ENCODE measurements at regions not wholly inside any gene's neighbourhood (a gene's known extent, or its start where the extent isn't known, plus 50 kb on each side); places are given as distances from the start of the nearest gene placed in this dataset.

DNA sequence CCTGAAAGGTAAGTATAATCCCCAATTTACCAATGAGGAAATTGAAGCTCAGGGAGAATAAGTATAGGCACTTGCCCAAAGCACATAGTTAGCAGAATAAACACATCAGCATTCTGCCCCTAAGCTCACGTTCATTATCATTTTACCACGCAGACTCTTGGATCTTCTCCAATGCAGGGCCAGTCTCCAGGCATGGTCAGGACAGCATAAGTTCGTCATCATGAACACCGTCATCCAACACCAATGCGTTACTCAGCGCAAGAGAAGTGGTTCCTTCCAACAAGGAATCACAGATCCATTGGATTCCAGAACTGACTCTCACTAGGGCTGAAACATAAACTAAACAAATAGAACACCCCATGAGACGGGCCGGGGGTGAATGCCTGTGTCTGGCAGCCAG lies 86.5 kb upstream of the GPM6B start:
- no peak for DNase-seq (ENCODE audit: low read depth)

DNA sequence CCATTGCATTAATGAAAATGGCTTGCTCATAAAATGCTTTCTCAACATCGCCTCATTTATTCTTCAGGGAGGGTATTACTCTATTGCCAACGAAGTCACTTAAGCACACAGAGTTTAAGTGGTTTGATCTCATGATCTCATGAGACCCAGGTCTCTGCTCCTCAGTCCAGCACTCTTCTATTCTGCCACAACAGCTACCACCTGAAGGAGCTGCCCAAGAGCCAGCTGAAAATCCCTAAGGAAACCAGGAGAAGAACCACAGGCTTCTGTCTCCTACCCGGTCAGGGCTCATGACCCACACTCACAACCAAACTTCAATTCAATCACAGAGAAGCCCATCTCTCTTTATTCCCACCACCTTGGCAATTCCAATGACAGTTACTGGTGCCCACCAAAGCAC lies 85.5 kb upstream of the GPM6B start:
- no peak for DNase-seq (ENCODE audit: low read depth)

DNA sequence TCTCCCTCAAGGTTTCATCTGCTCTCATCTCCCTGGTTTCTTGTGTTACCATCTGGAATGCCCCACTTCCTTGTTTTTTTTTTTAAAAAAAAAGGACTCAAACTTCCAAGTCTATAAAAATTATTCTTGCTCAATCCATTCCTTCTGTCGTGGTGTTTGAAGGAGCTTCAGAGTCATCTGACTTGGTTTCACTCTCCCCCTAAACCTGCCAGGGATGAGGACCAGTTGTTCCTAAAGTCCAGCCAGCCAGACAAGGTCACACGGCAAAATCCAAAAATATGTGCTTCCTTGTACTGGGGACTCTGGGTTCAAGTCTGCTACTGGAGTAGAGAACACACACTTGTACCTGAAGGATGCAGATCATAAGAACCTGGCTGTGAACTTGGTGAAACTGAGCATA lies 84.5 kb upstream of the GPM6B start:
- no peak for DNase-seq (ENCODE audit: low read depth)

DNA sequence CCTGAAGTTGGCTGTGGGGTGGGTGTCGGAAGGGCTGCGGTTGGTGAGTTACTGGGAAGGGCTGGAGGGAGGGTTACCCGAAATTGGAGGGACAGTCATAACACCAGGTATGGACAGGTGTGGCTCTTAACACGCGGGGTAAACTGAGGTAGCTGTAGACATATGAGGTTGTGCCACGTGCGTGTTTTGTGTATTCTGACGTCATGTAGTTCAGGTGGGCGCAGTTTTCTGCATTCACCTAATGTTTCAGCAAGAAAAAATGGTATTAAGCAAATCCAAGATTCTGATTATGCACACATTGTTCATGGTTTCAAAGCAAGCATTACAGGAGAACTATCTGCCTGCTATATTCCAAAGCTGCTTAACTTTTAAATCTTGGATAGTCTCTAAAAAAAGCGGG lies 83.5 kb upstream of the GPM6B start:
- no peak for DNase-seq (ENCODE audit: low read depth)

DNA sequence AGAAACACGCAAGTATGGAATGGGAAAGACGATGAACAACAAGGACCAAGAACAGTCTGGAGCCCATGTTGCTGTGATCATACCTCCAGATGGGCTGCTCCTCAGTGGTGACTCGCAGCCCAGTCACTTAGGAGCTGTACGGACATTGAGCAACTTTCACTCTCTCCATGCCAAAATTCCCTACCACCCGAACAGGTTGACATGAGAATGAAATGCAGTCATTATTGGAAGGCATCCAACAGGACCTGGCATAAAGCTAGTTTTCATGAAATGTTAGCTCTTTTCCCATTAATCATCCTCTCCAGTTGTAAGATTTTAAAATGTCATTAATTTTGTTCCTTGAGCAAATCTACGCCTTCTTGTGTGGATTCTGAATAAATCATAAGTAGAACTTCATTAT lies 82.7 kb upstream of the GPM6B start:
- DNase-seq (ENCODE audit: low read depth), result peak; percentile 89

DNA sequence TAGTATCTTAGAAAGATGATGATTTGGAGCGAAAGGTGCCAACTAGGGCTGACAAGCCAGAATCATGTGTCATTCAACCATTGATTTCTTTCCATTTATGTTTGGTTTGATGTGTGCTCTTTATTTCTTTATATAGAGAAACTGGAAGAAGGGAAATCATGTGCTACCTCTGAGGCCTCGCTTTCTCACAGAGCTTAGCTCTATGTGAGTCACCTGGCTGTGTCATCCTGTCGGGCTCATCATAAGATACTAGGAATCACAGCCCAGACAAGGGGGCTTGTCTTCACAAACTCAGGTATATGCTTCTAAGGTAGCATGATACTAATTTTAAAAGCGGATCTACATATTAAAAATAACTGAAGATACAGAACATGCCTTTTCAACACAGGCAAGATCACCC lies 81.7 kb upstream of the GPM6B start:
- DNase-seq (ENCODE audit: low read depth), result no peak

DNA sequence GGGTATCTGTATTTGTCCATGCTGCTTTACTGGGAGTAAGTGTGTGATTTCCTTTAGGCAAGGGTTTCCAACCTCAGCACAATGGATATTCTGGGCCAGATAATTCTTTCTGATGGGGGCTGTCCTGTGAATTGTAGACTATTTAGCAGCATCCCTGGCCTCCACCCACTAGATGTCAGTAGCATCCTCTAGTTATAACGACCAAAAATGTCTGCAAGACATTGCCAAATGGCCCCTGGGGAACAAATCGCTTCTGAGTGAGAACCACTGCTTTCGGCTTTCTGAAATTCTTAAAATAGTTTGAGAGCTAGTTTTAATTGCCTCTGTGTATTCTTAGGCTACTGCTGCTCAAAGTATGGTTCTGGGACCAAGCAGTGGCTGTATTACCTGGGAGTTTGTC lies 81.2 kb upstream of the GPM6B start:
- DNase-seq (ENCODE audit: low read depth), result peak; percentile 52

DNA sequence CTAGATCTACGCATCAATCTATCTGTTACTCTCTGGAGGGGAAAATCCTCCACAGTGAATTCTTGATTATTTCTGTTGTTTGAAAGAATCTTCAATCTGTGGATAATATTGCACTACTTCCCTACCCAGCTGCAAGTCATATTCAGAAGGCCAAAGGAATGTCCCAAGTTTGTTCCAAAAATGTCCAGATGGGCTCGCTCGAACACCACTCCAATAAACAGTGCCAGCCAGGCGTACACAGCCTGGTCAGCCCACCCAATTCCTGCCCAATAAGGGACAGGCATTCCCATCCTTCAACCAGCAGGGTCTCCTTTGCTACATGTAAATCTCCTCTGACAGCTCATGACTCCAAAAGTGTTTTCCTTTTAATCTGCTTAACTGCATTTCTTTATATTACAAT lies 80.7 kb upstream of the GPM6B start:
- DNase-seq (ENCODE audit: low read depth), result no peak

DNA sequence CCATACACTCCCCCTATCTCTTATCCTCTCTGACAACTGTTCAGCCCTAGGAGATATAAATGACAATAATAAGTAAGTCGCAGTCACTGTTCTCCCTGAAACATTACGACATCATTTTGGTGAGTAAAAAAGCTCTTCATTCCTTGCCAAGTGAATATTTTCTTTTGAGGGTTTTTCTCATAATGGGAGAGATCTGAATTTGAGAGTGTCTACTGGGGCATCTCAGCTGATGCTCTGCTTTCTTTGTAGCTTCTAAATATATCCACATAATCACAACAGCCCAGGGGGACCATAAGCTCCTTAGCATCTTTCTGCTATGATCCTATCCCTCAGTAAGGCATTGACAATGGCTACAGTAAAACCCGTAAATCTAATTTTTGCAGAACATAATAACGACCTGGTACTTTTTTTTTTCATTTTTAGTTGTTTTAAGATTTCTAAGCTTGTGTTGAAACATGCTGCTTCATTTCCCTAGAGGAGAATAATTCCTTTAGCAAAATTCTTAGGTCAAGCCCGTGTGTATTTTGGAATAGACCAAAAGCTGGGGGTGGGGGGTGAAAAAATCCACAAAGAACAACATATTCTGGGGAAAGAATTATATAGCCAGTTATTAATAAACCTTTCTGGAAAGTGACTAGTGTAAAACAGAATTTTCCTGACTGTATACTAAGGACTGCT lies 78.1 kb upstream of the GPM6B start:
- no peak for DNase-seq (ENCODE audit: low read depth)

DNA sequence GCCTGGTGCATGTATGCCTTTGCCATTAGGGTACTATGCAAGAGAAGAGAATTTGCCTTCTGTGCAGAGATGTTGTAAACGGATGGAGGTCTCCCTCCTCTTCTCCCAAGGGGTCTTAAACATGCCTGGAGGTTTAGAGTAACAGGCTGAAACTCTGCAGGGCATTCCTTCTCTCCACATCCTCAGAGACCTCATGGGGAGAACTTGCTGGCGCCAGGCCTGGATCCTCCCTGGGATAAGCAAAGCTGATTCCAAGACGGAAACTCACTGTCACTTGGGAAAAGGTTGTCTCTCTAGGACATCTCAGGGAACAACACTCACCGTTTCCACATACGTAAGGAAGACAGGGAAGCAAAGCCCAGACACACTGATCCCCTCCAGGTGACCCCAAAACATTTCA lies 76.9 kb upstream of the GPM6B start:
- no peak for DNase-seq (ENCODE audit: low read depth)

DNA sequence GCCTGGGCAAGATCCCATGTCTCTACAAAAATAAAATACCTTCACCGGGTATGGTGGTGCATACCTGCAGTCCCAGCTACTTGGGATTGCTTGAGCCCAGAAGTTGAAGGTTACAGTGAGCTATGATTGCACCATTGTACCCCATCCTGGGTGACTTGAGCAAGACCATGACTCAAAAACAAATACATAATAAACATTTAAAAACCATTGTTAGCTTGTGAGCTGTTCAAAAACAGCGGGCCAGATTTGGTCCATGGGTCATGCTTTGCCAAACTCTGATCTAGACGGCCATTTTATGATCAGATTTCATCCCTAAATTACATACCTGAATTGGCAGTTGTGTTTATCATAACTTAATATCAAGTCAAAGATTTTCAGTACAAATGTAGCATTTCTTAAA lies 76.0 kb upstream of the GPM6B start:
- no peak for DNase-seq (ENCODE audit: low read depth)

DNA sequence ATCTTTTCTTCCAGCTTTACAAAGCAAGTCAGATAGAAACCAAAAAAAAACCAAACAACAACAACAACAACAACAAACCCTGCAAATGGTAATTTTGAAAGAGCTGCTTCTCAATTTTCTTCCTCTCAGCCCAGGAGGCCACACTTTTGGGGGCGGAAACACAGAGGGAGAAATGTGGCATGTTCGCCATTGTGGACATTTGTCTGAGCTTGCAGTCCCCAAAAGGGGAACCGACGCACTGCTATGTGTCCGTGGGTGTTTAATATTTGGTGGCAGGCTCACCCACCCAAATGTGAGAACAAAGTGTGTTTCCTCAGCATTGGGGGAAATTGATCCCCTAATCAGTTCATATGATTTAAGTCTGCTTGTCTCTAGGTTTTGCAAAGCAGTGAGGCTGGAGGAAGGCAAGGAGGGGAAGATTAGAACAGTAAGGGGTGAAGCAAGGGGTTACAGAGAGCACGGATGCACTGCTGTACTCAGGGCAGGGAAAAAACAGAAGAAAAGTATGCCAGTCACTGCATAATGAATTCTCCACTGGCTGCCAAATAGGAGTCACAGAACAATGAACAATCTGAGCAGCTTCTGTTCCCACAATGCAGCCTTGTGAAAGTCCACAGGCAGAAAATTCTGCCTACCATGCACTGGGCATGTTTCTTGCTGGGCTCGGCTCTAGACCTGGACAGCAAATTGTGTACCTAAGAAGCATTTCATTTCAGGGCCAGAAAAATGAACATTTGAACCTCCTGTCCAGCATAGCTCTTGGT lies 74.7 kb upstream of the GPM6B start:
- no peak for DNase-seq (ENCODE audit: low read depth)

DNA sequence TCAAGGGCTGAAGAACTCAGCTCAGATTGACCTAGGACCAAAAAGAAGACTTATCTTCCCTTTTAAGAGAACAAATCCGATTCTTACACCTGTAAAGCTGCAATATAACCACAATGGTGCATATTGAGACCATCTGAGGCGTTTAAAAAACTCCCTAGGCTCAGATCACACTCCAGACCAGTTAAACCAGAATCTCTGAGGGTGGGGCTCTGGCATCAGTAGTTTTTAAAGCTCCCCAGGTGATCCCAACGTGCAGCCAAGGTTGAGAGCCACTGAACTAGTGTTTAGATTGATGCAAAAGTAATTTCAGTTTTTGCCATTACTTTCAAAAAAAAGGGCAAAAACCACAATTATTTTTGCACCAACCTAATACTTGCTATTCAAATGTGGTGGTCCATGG lies 73.9 kb upstream of the GPM6B start:
- no peak for DNase-seq (ENCODE audit: low read depth)

DNA sequence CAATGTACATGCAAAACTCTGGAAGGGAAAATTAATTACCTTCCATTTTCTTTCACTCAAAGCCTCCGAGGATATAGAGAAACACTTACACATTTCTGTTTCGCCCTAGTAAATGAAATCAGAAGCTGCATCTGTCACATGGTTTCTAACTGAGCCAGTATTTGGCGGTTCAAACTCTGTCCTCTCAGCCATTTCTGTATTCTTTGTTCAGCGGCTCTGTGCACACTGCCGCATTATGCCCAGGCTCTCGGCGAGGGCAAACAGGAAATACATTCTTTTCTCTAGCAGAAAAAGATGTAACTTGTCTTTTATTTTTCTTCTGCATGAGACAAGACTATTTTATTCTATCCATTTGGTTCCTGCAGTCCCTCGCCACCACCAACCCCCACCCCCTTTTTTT lies 71.4 kb upstream of the GPM6B start:
- no peak for DNase-seq (ENCODE audit: low read depth)

DNA sequence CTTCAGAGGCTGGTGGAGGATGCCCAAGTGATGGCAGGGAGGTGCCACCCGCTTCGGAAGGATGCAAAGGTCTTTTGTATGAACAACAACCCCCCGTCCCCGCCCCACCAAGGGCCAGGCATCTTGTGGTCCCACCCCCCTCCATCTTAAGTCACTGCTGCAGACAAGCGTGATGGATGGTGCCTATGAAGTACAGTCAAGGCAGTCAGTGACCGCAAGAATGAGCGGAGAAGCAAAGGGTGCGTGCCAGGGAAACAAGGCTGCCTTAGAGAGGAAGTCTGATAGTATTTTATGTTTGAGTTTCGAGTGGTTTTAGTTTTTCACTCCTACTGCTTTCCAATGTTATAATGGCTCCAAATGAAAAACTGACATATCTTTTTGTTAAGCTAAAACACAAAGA lies 68.7 kb upstream of the GPM6B start:
- DNase-seq (ENCODE audit: low read depth), result no peak

DNA sequence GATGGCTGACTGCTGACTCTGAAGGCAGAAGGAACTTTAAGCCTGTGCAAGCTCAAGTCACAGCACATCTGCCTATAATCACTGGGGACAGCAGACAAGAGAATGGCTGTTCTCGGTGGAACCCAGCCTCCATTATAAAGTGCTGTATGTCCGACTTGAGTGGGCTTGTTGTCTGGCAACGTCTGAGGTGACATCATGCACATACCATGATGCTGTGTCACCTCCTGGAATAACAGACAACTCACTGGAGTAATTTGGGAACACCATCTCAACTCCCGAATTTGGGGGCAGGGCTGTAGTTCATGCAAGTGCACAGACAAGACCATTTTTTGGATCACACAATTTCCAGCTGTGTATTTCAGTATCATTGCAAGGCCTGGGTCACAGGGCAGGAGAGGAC lies 59.8 kb upstream of the GPM6B start:
- no peak for DNase-seq (ENCODE audit: low read depth)

DNA sequence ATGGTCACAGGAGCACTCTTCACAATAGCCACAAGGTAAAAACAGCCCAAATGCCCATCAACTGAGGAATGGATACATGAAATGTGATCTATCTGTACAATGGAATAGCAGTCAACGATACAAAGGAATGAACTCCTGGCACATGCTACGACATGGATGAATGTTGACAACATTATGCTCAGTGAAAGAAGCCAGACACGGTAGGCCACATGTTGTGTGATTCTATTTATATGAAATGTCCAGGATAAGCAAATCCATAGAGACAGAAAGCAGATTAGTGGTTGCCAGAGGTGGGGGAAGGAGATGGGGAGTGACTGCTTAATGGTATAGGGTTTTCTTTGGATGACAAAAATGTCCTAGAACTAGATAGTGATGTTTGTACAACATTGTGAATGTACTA lies 58.7 kb upstream of the GPM6B start:
- no peak for DNase-seq (ENCODE audit: low read depth)

DNA sequence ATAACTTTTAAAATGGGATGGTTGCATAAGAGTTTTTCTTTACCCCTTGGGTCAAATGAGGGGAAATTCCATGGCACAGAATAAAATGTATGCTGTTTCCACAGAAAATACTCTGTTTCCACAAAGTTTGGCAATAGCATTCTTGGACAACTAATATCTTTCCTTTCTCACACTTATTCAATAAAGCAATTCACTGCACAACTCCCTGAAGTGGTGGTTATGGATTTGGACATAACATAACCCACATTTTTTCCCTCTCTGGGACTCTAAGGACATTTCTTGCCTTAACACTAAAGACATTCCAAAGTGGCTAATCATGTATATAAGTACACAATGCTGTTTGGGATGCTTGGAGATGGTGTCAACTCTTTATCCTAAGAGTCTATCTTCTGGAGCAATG lies 51.7 kb upstream of the GPM6B start:
- DNase-seq (ENCODE audit: low read depth), result peak; percentile 30
